ENCODE measurements at regions not wholly inside any gene's neighbourhood (a gene's known extent, or its start where the extent isn't known, plus 50 kb on each side); places are given as distances from the start of the nearest gene placed in this dataset.
"Not testable (repeated sequence)": the region's sequence is repeated elsewhere in the genome, so short reads cannot be mapped to it uniquely, and the experiment has no call there.

DNA sequence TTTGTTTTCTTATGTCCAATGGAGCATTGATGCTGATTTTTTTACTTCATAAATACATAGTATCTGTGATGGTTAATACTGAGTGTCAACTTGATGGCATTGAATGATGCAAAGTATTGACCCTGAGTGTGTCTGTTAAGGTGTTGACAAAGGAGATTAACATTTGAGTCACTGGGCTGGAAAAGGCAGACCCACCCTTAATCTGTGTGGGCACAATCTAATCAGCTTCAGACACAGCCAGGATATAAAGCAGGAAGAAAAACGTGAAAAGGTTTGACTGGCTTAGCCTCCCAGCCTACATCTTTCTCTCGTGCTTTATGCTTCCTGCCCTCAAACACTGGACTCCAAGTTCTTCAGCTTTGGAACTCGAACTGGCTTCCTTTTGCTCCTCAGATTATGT, 230.6 kb upstream of the SPRY1 start:
- DNase-seq = no peak

DNA sequence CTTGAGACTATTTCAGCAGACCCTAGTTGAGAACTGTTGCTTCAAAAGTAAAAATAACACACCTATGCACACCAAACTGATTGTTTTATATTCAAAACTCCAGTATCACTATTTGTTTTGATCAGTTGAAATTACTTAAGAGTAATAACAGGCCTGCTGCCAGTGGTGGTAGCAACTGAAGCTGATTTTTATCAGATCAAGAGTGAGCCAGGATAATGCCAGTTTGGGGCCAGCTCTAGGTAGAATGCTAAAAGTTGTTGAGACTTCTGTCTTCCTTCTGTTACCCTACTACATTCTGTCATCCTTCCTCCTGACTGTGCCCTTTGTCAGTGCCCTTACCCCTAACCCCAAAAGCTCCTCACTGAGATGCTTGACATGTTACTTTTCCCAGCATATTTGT, 228.7 kb upstream of the SPRY1 start:
- no peak for DNase-seq

DNA sequence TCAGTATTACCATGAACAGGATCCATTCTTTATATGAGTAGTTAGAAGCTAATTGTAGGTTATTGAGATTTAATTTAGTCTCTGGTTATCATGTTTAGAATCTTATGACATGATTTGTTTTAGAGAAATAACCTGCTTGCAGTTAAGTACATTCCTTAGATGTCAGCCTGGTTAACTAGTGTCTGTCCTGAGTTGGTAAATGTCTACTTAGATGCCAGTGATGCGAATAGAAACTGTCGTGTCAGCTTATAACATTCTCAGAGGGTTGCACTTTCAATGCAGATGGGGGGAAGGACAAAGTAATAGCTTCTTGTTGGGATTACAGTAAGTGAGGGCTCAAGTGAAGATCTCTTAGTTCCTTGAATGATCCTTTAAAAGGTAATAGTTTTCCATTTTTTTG, 227.8 kb upstream of the SPRY1 start:
- DNase-seq = no peak

DNA sequence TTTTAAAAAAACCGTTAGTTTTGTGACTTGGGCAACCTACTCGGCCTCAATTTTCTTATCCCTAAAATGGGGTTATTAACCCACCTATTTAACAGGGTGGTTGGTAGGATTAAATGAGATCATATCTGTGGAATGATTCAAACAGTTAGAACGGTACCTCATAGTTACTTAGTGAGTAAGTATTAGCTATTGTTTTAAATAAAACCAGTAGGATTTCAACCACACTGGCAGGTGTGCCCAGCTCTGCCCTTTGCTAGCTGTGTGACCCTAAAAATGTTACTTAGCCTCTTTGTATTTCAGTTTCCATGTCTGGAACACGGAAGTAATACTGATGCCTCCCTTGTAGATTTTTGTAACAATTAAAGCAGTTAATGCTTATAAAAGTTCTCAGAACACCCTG, 225.8 kb upstream of the SPRY1 start:
- no peak for DNase-seq

DNA sequence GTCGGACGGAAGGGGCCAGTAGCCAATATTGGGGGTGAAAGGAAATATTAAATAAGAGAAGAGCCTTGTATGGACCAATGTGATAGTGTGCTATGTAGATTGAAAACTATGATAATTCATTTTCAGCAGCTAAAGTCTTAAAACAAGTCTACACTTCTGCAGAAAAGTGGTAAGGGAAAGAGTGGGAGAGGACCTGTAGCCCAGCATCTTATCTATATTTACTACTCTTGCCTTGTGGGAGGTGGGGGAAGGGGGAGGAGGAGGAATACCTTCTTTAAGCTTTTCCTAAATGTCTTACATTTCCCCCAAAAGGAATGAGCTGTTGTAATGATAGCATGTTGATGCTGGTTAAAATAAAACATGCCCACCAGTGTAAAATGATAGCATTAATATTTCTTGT, 220.0 kb upstream of the SPRY1 start:
- DNase-seq = no peak

DNA sequence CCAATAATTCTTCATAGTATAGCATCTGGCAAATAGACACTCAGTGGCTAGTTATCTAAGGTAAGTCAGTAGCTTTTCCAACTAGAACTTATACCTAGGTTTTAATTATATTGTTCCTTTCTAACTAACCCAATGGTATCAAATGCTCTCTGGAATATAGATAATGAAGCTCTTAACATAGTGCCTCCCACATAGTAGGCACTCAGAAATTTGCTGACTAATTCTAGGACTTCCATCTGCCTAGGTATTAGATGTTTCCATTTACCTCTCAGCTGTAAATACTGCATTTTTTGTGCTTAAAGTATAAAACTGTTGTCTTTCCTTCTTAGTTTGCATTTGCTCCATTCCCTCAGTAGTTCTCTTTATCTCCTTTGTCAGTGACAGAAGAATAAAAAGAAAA, 214.3 kb upstream of the SPRY1 start:
- DNase-seq = no peak

DNA sequence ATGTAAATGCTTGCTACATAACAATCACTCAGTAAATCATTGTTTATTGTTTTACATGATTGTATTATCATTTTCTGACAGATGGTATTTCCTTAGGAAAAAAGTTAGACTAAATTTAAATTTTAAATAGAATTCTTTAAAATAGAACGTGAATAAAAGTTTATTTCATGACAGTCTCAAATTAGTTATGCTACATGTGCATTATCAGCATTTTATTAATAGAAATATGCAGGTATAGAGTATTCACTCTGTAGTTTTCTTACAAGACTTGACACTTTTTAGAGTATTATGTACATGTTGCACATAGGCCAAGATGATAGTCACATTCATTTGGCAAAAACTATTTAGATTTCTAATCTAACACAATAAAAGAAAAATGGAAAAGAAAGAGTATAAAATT, 213.3 kb upstream of the SPRY1 start:
- DNase-seq = no peak

DNA sequence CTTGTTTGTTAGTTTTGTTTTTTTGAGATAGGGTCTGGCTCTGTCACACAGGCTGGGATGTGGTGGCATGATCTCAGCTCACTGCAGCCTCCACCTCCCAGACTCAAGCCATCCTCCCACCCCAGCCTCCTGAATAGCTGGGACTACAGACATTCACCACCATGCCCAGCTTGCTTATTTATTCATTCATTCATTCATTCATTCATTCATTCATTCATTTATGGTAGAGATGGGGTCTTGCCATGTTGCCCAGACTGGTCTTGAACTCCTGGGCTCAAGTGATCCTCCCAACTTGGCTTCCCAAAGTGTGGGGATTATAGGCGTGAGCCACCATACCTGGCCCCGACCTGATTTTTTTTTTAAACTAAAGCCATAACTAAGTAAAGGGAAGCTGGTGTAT, 212.8 kb upstream of the SPRY1 start:
- DNase-seq = not testable (repeated sequence)

DNA sequence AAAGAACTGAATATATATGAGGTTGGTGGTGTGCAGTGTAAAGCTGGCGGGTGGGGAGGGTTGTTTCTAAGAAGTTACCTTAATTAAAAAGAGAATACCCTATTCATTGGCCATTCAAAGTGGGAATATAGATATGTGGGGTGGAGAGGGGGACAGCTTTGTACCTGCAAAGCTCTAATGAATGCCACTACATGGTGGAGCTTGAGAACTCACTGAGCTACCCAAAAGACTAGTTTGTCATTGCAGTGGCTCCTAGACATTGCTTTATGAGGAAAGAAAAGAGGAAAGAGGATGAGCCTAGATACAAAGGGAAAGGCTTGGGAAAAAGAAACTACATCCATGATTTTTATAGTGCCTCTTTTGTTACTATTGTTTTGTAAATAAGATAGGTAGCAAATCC, 209.9 kb upstream of the SPRY1 start:
- no peak for DNase-seq

DNA sequence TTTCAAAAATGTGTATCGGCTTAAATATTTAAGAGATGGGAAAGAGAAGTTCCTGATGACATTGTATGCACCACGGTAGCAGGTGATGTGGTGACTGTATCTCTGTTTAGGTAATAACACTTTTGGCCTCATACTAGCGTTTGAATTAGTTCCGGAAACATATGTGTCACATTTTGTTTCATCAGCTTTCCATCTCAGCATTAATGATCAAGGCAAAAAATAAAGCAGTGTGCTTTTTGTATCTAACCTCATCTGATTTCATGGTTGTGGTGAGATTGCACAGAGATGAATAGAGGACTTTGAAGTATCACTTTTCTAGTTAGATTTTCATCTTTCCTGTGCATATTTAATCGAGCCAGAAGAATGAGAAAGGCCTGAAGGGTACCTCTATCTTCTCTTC, 206.4 kb upstream of the SPRY1 start:
- DNase-seq = no peak

DNA sequence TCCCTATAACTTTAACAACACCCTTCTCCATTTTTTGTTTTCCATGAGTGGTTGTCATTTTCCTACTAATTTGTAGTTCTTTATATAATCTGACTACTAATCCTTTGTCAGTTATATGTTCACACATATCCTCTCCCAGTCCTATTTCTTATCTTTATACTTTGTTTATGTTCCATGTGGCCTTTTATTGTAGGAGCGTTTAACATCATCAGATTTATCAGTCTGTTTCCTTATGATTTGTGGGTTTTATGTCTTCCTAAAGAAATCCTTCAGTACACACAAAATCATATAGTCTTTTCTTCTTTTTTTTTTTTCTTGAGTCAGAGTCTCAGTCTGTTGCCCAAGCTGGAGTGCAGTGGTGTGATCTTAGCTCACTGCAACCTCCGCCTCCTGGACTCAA, 204.9 kb upstream of the SPRY1 start:
- DNase-seq = no peak

DNA sequence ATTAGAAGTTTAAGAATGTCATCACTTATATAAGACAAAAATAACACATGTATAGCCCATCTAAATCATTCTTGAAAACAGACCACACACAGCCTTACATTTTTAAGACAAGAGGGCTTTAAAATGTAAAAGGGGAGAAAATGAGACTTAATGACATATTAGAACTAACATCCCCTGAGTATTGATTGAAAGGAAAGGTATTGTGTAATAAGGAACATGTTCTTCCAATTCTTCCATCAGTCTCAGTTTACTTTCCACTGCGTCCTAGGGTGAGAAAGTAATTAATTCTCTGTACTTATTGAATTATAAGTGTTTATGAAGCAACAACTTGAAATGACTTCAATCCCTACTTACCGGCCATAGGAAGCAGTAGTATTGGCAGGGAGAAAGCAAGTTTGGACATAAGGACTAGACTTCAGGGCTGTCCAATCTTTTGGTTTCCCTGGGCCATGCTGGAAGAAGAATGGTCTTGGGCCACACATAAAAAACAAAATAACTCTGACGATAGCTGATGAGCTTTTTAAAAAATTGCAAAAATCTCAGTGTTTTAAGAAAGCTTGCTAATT, 202.7 kb upstream of the SPRY1 start:
- DNase-seq = no peak

DNA sequence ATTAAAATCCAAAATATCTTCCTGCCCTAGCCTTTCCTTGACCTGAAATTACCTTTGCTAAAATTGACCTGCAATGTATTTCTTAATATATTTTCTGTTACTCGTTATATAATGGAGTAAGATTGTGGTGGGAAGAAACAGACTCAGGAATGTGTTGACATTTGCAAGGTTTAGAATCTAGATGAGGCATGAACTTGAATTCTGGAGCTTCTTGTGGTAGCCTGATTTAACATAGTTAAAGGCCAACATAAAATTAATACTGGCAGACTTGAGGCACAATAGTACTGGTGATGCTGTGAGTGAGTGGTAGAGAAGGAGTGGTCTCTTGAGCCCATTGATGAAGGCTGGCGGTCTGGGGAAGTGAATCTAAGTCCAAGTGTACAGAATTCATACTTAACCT, 197.9 kb upstream of the SPRY1 start:
- no peak for DNase-seq

DNA sequence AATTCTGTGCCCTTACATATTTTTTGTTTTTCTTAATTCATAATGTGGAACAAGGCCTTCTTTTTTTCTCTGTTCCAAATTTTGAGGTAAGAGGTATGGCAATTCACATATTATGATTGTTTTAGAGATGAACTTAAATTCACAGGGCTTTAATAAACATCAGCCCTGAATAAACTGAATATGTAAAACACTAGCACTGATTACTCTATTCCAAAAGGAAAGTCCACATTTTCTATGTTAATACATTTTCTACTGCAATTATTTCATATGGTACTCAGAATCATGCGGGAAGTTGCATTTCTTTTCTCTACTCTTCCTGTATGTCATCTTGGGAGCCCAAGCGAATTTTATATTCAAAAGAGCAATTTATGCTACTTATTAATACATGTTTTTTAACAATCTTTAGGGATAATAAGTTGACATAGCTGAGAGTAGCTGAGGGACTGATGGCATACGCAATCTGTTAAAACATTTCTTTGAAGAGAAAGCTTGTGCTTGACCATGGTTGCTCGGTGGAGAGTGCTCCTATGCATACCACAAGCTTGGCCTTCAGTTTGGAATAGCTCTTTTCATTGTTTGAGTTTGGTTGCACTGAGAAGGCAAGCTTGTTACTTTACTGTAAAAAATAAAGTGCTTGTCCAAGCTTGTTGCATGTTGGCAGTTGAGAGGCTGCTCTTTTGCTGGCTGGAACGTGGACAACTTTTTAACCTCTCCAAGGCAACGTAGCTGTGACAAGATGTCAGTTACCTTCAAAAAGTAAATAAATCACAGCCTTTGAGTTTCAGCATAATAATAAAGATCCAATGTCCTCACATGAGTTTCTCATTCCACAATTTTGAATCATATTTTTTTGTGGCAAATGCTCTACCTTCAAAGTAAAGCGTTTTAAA, 196.3 kb upstream of the SPRY1 start:
- DNase-seq = no peak

DNA sequence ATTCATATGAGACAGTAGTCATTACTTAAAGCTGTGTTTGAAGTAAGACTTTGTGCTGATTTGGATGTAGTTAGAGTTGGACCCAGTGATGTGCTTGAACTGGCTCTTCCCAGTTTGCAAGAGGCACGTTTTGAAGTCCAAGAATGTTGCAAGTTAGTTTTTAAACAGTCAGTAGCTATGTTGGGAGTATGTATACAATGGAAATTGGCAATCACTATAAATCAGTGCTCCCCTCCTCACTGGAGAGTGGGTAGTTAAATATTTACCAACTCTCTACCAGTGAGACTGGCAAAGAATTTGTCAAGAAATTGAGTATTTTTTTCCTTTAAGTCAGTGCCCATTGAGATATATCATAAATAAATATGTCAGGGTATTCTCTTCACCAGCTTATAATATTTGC, 191.9 kb upstream of the SPRY1 start:
- DNase-seq = no peak

DNA sequence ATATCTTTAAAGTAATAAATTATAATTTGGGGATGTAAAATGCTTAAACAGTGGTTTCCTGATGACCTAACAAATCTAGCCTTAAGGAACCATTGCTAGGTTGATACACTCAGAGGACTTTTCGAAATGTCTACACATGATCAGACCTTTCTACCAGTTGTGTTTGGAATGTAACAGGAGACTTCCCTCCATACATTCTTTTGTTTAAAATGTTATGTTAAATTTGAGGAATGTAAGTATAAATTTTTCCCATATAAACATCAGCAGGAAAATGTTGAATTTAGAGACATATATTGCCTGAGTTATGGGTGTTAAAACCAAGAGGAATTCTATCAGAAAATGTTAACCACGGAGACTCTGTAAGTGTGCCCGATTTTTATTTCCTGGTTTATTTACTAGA, 190.6 kb upstream of the SPRY1 start:
- DNase-seq = no peak

DNA sequence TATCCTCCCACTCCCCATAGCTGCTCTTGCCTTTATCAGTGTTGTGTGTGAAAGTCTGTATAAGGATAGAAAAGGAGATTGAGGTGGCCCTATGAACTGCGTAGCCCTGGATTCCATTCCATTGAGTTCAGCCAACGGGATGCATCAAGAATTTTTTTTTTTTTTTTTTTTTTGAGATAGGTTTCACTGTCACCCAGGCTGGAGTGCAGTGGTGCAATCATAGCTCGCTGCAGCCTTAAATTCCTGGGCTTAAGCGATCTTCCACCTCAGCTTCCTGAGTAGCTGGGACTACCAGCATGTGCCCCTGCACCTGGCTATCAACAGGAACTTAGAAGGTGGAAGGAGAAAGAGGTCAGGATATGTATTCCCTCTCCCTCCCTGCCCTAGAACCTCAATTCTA, 187.2 kb upstream of the SPRY1 start:
- DNase-seq = peak; percentile 75

DNA sequence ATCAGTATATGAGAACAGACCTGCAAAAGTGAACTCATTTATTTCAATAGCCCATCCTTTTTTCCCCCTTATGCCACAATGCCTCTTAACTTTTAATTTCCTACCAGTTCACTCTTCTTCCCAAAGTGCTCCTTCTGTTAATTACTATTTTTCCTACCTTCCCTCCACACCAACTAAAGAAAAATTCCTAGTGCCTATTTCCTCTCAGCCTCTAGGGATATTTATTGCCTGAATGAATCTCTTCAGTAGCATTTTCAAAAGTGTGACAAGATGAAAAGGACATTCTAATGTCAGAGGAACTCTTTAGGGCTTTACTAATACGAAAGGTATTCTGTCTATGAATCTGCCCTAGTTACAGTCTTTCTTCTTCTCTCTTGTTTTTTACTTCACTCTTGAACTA, 181.1 kb upstream of the SPRY1 start:
- no peak for DNase-seq

DNA sequence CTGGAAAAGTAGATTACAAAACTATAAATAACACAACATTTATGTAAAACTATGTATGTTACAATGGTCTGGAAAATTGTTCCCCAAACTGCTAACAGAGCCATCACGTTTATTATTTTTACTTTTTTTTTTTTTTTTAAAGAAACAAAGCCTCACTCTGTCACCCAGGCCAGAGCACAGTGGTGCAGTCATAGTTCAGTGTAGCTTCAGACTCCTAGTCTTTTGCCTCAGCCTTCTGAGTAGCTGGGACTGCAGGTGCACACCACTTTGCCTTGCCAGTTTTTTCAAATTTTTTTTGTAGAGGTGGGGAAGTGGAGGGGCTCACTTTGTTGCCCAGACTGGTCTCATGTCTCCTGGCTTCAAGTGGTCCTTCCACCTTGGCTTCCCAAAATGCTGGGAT, 180.1 kb upstream of the SPRY1 start:
- DNase-seq = no peak

DNA sequence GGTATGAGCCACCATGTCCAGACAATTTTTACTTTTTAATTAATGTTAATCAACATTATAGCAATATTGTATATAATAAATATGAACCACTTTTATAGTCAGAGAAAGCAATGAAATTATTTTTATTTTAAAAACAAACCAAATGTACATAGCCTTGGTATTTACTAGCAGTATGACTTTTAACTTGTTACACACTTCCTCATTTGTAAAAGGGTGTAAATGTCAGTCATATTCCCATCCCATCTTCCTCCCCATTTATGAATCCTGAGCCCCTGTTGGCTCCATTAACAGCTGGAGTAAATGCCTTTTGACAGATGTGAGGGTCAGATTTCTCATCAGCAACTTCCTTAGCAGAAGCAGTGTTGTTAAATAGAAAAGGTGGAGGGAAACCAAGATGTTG, 179.6 kb upstream of the SPRY1 start:
- no peak for DNase-seq

DNA sequence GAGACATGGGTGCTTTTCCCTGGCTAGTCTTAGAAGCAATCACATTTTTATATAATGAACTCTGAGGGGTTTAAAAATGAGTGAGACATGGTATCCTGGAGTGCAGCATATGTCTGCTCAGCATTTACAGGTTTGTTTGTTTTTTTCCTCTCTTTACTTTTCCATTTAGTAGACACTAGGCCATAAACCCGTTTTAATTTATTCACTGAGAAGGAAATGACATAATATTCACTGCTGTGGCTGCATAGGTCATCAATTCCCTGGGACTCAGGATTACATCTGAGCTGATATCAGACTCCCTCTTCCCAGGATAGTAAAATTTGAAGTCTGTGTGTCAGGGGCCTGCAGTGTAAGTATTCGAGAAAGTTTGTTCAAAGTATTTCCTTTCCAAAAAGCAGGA, 178.9 kb upstream of the SPRY1 start:
- DNase-seq = no peak

DNA sequence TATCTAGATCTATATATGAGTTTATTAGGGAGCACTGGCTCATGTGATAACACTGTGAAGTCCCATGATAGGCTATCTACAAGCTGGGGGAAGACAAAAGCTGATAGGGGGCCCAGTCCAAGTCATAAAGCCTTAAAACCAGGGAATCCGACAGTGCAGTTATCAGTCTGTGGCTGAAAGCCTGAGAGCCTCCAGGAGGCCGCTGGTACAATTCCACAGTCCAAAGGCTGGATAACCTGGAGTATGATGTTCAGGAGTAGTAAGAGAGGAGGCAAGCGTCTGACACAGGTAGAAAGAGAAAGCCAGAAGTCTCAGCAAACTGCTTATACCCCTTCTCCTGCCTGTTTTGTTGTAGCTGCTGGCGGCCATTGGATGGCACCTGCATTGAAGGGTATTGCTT, 177.6 kb upstream of the SPRY1 start:
- no peak for DNase-seq

DNA sequence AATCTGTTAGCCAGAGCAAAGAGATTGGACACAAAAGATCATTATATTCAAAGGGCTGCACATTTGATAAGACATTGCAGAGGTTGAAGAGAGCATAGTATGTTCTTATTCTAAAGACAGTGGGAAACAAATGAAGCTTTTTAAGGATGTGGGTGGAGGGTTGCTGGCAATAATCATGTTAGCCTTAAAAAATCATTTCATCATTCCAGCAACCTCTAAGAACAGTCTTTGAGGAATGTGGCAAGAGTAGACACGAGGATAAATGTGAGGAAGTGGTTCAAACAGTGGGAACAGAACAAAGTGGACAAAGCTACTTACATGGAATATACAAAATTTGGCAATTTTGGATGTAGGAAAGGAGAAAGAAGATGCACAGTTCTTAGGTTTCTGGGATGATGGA, 167.3 kb upstream of the SPRY1 start:
- DNase-seq = no peak

DNA sequence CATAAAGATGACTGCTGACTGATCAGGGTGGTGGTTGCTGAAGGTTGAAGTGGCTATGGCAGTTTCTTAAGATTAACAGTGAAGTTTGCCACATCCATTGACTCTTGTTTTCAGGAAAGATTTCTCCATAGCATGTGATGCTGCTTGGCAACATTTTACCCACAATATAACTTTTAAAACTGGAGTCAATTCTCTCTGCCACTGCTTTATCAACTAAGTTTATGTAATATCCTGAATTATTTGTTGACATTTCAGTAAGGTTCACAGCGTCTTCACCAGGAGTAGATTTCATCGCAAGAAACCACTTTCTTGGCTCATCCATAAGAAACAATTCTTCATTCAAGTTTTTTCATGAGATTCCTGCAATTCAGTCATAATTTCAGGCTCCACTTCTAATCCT, 166.5 kb upstream of the SPRY1 start:
- no peak for DNase-seq

DNA sequence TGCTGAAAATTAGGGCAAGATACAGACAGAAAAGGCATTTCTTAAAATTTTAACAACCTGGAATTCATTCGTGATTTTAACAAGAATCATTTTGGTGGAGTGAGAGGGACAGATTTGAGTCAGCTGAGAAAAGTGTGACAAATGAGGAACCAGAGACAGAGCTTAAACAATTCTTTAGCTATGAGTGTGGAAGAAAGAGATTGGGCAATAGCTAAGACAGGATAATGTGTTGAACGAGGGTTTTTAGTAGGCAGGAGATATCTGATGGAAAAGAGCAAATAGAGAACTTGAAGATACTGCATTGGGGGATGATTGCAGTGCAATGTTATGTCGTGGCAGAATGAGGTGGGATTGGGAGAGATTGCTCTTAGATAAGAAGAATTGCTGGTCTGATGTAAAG, 164.2 kb upstream of the SPRY1 start:
- DNase-seq = peak; percentile 20

Data from NCI-H226 (cell line).